ENCODE measurements at regions not wholly inside any gene's neighbourhood (a gene's known extent, or its start where the extent isn't known, plus 50 kb on each side); places are given as distances from the start of the nearest gene placed in this dataset.

DNA sequence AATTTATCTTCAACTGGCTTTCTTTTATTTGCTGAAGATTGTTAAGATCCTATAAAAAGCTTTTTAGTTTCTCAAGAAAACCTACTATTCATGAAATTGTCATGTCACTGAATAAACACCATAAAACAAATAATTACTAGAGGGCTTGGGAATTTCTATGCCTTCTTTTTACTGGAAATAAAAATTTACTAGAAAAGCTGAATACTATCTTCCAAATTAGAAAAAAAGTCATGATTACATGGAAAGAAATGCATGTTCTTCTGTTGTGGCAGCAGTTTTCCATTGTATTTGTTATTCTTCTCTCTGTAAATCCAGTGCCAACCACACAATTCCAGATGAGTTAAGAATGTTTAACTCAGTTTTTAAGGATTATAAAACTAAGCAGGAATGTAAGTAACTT is 153.8 kb downstream of the RAP2B start:
- TF ChIP-seq CTCF (IDR thresholded peaks at IDR 0.05; ENCODE audit: low read depth, low read length), result no peak
- H3K4me3 ChIP-seq (ENCODE audit: low read depth, low read length), result no peak overlapping the region

GRCh38 chr3:153319705-153320554 is 157.9 kb downstream of the RAP2B start:
- TF ChIP-seq CTCF (IDR thresholded peaks at IDR 0.05; ENCODE audit: low read depth, low read length), result no peak
- H3K4me3 ChIP-seq (ENCODE audit: low read depth, low read length), result no peak overlapping the region

DNA sequence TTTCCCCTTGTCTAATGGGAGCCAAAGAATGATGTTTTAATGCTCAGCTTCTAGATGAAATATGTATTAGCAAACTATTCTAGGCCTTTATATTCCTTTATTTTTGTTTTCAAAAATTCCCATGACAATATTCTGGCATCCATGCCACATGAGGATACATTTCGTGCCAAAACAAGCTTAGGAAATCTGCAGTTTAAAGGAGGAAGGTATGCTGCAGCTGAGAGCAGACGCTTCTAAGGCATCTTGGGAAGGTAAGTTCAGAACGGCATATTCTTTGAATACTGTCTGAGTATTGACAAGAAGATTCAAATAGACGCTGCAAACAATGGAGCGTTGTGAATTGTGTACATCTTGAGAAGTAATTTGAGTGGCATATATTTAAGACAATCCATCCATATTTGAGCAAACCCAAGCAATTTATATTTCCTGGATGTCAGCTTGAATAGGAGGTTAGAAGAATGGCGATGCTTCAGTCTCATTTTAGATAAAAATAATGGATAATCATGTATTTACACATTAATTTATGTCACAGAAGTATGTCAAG is 158.6 kb downstream of the RAP2B start:
- TF ChIP-seq CTCF (IDR thresholded peaks at IDR 0.05; ENCODE audit: low read depth, low read length), result no peak
- H3K4me3 ChIP-seq (ENCODE audit: low read depth, low read length), result no peak overlapping the region

DNA sequence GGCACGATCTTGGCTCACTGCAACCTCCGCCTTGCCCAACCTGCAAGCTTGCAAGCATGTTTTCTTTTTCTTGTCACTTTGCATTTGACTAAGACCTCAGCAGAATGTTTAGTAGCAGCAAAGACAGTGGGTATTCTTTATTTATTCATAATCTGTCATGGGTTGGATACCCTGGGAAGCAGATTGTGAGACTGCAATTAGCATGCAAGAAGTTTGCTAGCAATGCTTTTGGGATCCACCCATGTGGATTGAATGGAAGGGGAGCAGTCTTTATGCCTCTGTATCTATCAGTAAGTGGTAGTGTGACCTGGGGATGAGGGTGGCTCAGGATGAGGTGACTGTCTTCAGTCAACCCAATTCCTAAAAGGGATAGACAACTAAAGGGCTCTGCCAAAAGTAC is 166.7 kb downstream of the RAP2B start:
- no peak overlapping the region for H3K4me3 ChIP-seq (ENCODE audit: low read depth, low read length)
- no peak for TF ChIP-seq CTCF (IDR thresholded peaks at IDR 0.05; ENCODE audit: low read depth, low read length)

DNA sequence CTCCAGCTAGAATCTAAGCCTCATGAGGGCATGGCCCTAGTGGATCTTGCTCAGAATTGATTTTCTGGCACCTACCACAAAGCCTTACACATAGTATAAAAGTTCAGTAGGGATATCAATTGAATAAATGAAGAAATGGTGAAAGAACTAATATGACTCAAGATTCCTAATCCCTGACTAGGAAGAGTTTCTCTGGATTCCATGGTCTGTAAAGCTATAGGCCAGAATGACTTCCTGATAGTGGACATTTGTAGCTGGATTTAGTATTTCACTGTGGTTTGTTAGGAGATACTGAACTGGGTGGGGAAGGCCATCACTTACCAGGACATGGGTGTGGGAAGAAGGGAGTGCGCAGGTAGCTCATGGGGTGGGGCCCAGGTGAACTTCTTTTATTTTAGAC is 168.9 kb downstream of the RAP2B start:
- no peak overlapping the region for H3K4me3 ChIP-seq (ENCODE audit: low read depth, low read length)
- no peak for TF ChIP-seq CTCF (IDR thresholded peaks at IDR 0.05; ENCODE audit: low read depth, low read length)

DNA sequence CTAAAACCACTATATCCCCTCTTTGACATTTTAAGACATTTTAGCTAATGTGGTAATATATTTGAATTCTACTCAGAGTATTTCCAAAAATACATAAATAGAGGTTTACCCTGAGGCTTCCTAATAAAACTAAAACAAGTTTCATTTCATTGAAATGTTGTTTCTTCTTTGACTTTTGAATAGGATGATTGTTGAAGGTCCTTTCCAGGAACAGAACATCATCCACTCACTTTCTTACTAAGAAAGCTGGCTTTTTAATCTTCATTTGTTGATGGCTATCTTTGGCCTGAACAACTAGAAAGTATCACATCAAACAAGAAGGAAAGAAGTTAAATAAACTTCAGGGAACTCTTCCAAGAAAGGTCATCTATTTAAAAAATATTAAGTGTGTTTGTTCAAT is 169.7 kb downstream of the RAP2B start:
- H3K4me3 ChIP-seq (ENCODE audit: low read depth, low read length), result no peak overlapping the region
- TF ChIP-seq CTCF (IDR thresholded peaks at IDR 0.05; ENCODE audit: low read depth, low read length), result no peak

GRCh38 chr3:153334558-153334957 is 172.5 kb downstream of the RAP2B start:
- H3K4me3 ChIP-seq (ENCODE audit: low read depth, low read length), result no peak overlapping the region
- TF ChIP-seq CTCF (IDR thresholded peaks at IDR 0.05; ENCODE audit: low read depth, low read length), result no peak
